H9 (cell line): ENCODE measurements at regions not wholly inside any gene's neighbourhood (a gene's known extent, or its start where the extent isn't known, plus 50 kb on each side); places are given as distances from the start of the nearest gene placed in this dataset.

Experiments
- DNase-seq: peaks from one replicate; pipeline ENCODE4 v3.0.0-alpha.2; 2017
- H2AFZ ChIP-seq: one replicate; pipeline ENCODE4 v1.6.1; 2013; ENCODE audit warnings: mild to moderate bottlenecking, low read length, control low read depth, moderate library complexity
- H2AK5ac ChIP-seq: 2 replicates; pipeline ENCODE4 v1.6.1; 2013; ENCODE audit warnings: low read length, control low read depth, mixed read lengths; ENCODE audit not compliant: insufficient read length
- H2BK120ac ChIP-seq: one replicate; pipeline ENCODE4 v1.6.1; 2013; ENCODE audit warnings: low read depth, mild to moderate bottlenecking, low read length, control low read depth, inconsistent platforms; ENCODE audit not compliant: poor library complexity, severe bottlenecking
- H2BK12ac ChIP-seq: 2 replicates; pipeline ENCODE4 v1.6.1; 2013; ENCODE audit warnings: low read length, control low read depth, mixed read lengths, low read depth; ENCODE audit not compliant: insufficient read length
- H2BK15ac ChIP-seq: 2 replicates; pipeline ENCODE4 v1.6.1; 2013; ENCODE audit warnings: low read depth, low read length, control low read depth
- H2BK20ac ChIP-seq: one replicate; pipeline ENCODE4 v1.6.1; 2013; ENCODE audit warnings: low read depth, mild to moderate bottlenecking, low read length, control low read depth, inconsistent platforms; ENCODE audit not compliant: poor library complexity, severe bottlenecking
- H2BK5ac ChIP-seq: 2 replicates; pipeline ENCODE4 v1.6.1; 2013; ENCODE audit warnings: low read length, control low read depth, mixed read lengths; ENCODE audit not compliant: insufficient read length
- H3K14ac ChIP-seq: 2 replicates; pipeline ENCODE4 v1.6.1; 2013; ENCODE audit warnings: low read length, control low read depth; ENCODE audit not compliant: insufficient read depth
- H3K18ac ChIP-seq: 2 replicates; pipeline ENCODE4 v1.6.1; 2013; ENCODE audit warnings: low read depth, mild to moderate bottlenecking, mixed read lengths, low read length, control low read depth; ENCODE audit not compliant: insufficient read length
- H3K23ac ChIP-seq: 2 replicates; pipeline ENCODE4 v1.6.1; 2013; ENCODE audit warnings: low read length, control low read depth, mixed read lengths, low read depth; ENCODE audit not compliant: insufficient read length
- H3K23me2 ChIP-seq: 2 replicates; pipeline ENCODE4 v1.6.1; 2013; ENCODE audit warnings: low read depth, mild to moderate bottlenecking, mixed read lengths, low read length, control low read depth; ENCODE audit not compliant: insufficient read length, poor library complexity, severe bottlenecking
- H3K27ac ChIP-seq: 2 replicates; pipeline ENCODE4 v1.5.1; 2013; ENCODE audit warnings: low read length, control low read depth, mixed read lengths, low read depth; ENCODE audit not compliant: insufficient read length
- H3K27me3 ChIP-seq: 2 replicates; pipeline ENCODE4 v1.6.1; 2013; ENCODE audit warnings: low read length, control low read depth, inconsistent platforms; ENCODE audit not compliant: insufficient read depth
- H3K4ac ChIP-seq: 2 replicates; pipeline ENCODE4 v1.6.1; 2013; ENCODE audit warnings: low read depth, mild to moderate bottlenecking, control low read depth, inconsistent platforms, low read length, moderate library complexity
- H3K4me1 ChIP-seq: 2 replicates; pipeline ENCODE4 v1.6.1; 2013; ENCODE audit warnings: low read length, control low read depth, inconsistent platforms; ENCODE audit not compliant: insufficient read depth
- H3K4me2 ChIP-seq: 2 replicates; pipeline ENCODE4 v1.6.1; 2013; ENCODE audit warnings: low read length, control low read depth, mixed read lengths; ENCODE audit not compliant: insufficient read length, insufficient read depth
- H3K56ac ChIP-seq: 2 replicates; pipeline ENCODE4 v1.6.1; 2013; ENCODE audit warnings: low read depth, mild to moderate bottlenecking, mixed read lengths, low read length, control low read depth; ENCODE audit not compliant: insufficient read length
- H3K79me1 ChIP-seq: 2 replicates; pipeline ENCODE4 v1.6.1; 2013; ENCODE audit warnings: low read depth, mild to moderate bottlenecking, moderate library complexity, low read length, control low read depth, inconsistent platforms; ENCODE audit not compliant: insufficient read depth, poor library complexity, severe bottlenecking
- H3K79me2 ChIP-seq: 2 replicates; pipeline ENCODE4 v1.6.1; 2013; ENCODE audit warnings: low read length, control low read depth, inconsistent platforms; ENCODE audit not compliant: insufficient read depth
- H3K9ac ChIP-seq: 2 replicates; pipeline ENCODE4 v1.6.1; 2013; ENCODE audit warnings: low read length, control low read depth, mixed read lengths; ENCODE audit not compliant: insufficient read length; ENCODE audit errors: extremely low read depth
- H3K9me3 ChIP-seq: one replicate; pipeline ENCODE4 v1.6.1; 2013; ENCODE audit warnings: low read depth, low read length, inconsistent platforms; ENCODE audit not compliant: control insufficient read depth
- H3T11ph ChIP-seq: one replicate; pipeline ENCODE4 v1.6.1; 2013; ENCODE audit warnings: mild to moderate bottlenecking, low read length, control low read depth, inconsistent platforms
- H4K20me1 ChIP-seq: one replicate; pipeline ENCODE4 v1.6.1; 2013; ENCODE audit not compliant: control insufficient read depth, insufficient read length, insufficient read depth
- H4K5ac ChIP-seq: 2 replicates; pipeline ENCODE4 v1.6.1; 2013; ENCODE audit warnings: low read depth, mild to moderate bottlenecking, mixed read lengths, low read length, control low read depth; ENCODE audit not compliant: insufficient read length
- H4K8ac ChIP-seq: replicated peaks from 2 replicates; pipeline ENCODE4 v1.6.1; 2013; ENCODE audit warnings: low read length, control low read depth, mixed read lengths, low read depth; ENCODE audit not compliant: insufficient read length
- H4K91ac ChIP-seq: 2 replicates; pipeline ENCODE4 v1.6.1; 2013; ENCODE audit warnings: low read depth, mild to moderate bottlenecking, moderate library complexity, mixed read lengths, low read length, control low read depth; ENCODE audit not compliant: insufficient read length
- H3K27ac Mint-ChIP-seq, 3 experiments: 2 replicates in 2 of 3; 3 replicates in 1 of 3; pipeline ENCODE4 v1.8.0; 2020 to 2021; ENCODE audit warnings: mixed read lengths in 3 of 3, mild to moderate bottlenecking in 1 of 3, moderate library complexity in 1 of 3
- H3K27me3 Mint-ChIP-seq: 2 replicates; pipeline ENCODE4 v1.8.0; 2021; ENCODE audit warnings: low read depth, mild to moderate bottlenecking, moderate library complexity, mixed read lengths
- H3K36me3 Mint-ChIP-seq, 3 experiments: 2 replicates in 2 of 3; 3 replicates in 1 of 3; pipeline ENCODE4 v1.8.0; 2020 to 2021; ENCODE audit warnings: low read depth in 3 of 3, mixed read lengths in 3 of 3; ENCODE audit not compliant: insufficient read depth in 1 of 3
- H3K4me1 Mint-ChIP-seq, 2 experiments: 2 replicates each; pipeline ENCODE4 v1.8.0; 2020; ENCODE audit warnings: mixed read lengths in 2 of 2
- H3K4me3 Mint-ChIP-seq, 2 experiments: 2 replicates in 1 of 2; 3 replicates in 1 of 2; pipeline ENCODE4 v1.8.0; 2020 to 2021; ENCODE audit warnings: mild to moderate bottlenecking in 2 of 2, mixed read lengths in 2 of 2, moderate library complexity in 1 of 2
- H3K9me3 Mint-ChIP-seq, 2 experiments: 2 replicates in 1 of 2; 3 replicates in 1 of 2; pipeline ENCODE4 v1.8.0; 2020; ENCODE audit warnings: mild to moderate bottlenecking in 2 of 2, mixed read lengths in 2 of 2, moderate library complexity in 1 of 2
- WGBS: extraction: QIAGEN DNeasy Blood & Tissue Kit; methylation state at CpG from one replicate; pipeline ENCODE4 v1.1.7; 2013; ENCODE audit warnings: missing lambda C conversion rate, low lambda C conversion rate, mixed read lengths; ENCODE audit not compliant: insufficient read length; ENCODE audit errors: extremely low coverage; 5-methylcytosine and 5-hydroxymethylcytosine counted together
- TF ChIP-seq, protein P1 (sequence below): fragments of 200-600 bp; sonication (generic); conservative IDR thresholded peaks from 3 replicates; pipeline ENCODE4 v1.8.0; 2021; ENCODE audit warnings: antibody characterized with exemption, mild to moderate bottlenecking

DNA sequence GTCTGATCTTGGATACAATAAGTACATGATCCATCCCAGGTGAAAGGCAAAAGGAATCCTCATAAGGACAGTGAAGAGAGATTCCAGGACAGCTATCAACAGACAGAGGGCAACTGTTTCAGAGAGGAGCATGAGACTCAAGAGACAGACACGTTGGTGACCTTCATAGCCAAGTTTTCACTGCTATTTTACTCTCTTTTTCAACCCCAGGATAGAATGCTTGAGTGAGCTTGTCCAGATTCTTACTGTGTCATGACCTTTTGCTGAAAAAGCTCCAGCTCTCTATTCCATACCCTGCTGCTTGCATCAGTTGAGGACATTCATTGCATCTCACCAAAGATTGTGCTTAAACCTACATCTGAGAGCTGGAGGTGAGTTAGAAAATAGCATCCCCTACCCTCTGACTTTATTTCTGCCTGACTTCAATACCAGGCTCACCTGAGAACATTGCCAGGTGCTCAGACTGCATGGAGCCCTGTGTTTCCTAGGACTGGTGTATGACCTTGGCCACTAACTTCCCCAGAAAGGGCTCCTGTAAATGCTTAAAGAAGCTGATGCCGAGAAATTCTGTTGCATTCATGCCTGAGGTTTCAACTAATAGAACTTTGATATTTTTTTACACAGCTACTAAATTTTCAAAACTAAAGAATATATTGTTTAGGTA lies 70.4 kb upstream of the TMEM17 start:
- H3K27me3 Mint-ChIP-seq = peaks cover 16% of the 10 kb centered on the region
- H3K9me3 Mint-ChIP-seq = no peaks in the 10 kb centered on the region
- no peak overlapping the region for H3T11ph ChIP-seq
- no peak overlapping the region for H3K4ac ChIP-seq
- no peak overlapping the region for H2AFZ ChIP-seq
- H4K91ac ChIP-seq = no peak overlapping the region
- no peak overlapping the region for H2AK5ac ChIP-seq
- no peak overlapping the region for H4K8ac ChIP-seq
- H4K5ac ChIP-seq = no peak overlapping the region
- H3K27me3 ChIP-seq = no peaks in the 10 kb centered on the region
- H3K14ac ChIP-seq = no peak overlapping the region
- no peak overlapping the region for H2BK12ac ChIP-seq
- H2BK15ac ChIP-seq = no peak overlapping the region
- H4K20me1 ChIP-seq = no peaks in the 10 kb centered on the region
- H3K23ac ChIP-seq = no peak overlapping the region
- H2BK20ac ChIP-seq = no peak overlapping the region
- no CpG with 5 or more reads among the region's 2 CpGs for WGBS
- H3K27ac ChIP-seq = no peak overlapping the region
- no peaks in the 10 kb centered on the region for H3K36me3 Mint-ChIP-seq
- H3K9me3 ChIP-seq = no peaks in the 10 kb centered on the region
- H3K4me1 Mint-ChIP-seq = peaks cover 0 to under 1% of the 10 kb centered on the region in 2 experiments; a peak in 1 of 4 replicates
- H3K18ac ChIP-seq = no peak overlapping the region
- H3K79me2 ChIP-seq = no peaks in the 10 kb centered on the region
- H3K4me2 ChIP-seq = no peak overlapping the region
- TF ChIP-seq, protein P1, sequence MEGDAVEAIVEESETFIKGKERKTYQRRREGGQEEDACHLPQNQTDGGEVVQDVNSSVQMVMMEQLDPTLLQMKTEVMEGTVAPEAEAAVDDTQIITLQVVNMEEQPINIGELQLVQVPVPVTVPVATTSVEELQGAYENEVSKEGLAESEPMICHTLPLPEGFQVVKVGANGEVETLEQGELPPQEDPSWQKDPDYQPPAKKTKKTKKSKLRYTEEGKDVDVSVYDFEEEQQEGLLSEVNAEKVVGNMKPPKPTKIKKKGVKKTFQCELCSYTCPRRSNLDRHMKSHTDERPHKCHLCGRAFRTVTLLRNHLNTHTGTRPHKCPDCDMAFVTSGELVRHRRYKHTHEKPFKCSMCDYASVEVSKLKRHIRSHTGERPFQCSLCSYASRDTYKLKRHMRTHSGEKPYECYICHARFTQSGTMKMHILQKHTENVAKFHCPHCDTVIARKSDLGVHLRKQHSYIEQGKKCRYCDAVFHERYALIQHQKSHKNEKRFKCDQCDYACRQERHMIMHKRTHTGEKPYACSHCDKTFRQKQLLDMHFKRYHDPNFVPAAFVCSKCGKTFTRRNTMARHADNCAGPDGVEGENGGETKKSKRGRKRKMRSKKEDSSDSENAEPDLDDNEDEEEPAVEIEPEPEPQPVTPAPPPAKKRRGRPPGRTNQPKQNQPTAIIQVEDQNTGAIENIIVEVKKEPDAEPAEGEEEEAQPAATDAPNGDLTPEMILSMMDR = no peak
- no peaks in the 10 kb centered on the region for H3K79me1 ChIP-seq
- H3K23me2 ChIP-seq = no peaks in the 10 kb centered on the region
- DNase-seq = no peak
- no peaks in the 10 kb centered on the region for H3K4me1 ChIP-seq
- H3K27ac Mint-ChIP-seq = no peak overlapping the region
- H2BK120ac ChIP-seq = no peak overlapping the region
- H2BK5ac ChIP-seq = no peak overlapping the region
- H3K4me3 Mint-ChIP-seq = no peak overlapping the region
- no peak overlapping the region for H3K9ac ChIP-seq
- H3K56ac ChIP-seq = no peak overlapping the region
